ENCODE measurements at regions not wholly inside any gene's neighbourhood (a gene's known extent, or its start where the extent isn't known, plus 50 kb on each side); places are given as distances from the start of the nearest gene placed in this dataset.

DNA sequence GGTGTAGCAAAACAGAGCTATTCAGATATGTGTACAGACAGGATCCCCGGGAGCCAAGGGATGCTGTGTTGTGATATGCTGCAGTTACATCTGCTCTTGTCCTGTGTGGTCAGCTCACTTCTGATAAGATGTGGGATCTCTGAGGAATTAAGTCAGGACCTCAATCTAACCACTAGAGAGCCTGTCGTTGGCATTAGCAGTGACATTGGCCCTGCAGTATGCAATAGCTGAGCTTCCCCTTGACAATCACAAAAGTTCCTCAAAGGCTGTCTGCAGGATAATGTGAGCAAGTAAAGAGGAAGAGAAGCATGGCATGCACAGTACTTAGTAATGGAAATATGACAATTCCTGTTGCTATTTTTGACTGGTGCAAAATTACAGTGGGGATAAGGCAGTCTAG is 203.4 kb upstream of the MIR17HG start:
- H3K36me3 Mint-ChIP-seq, result no peaks in the 10 kb centered on the region
- peaks cover 23% of the 10 kb centered on the region for H3K4me1 Mint-ChIP-seq
- H3K9me3 Mint-ChIP-seq, result no peaks in the 10 kb centered on the region
- TF ChIP-seq HMGA2 (CRISPR knock-in tag; IDR thresholded peaks at IDR 0.05), result no peak
- TF ChIP-seq GABPB1 (CRISPR knock-in tag; IDR thresholded peaks at IDR 0.05), result no peak
- no peak for TF ChIP-seq CREM (CRISPR knock-in tag; IDR thresholded peaks at IDR 0.05)
- TF ChIP-seq RELA (CRISPR knock-in tag; IDR thresholded peaks at IDR 0.05; ENCODE audit: borderline replicate concordance), result no peak
- TF ChIP-seq, protein P1, sequence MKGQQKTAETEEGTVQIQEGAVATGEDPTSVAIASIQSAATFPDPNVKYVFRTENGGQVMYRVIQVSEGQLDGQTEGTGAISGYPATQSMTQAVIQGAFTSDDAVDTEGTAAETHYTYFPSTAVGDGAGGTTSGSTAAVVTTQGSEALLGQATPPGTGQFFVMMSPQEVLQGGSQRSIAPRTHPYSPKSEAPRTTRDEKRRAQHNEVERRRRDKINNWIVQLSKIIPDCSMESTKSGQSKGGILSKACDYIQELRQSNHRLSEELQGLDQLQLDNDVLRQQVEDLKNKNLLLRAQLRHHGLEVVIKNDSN (CRISPR knock-in tag; IDR thresholded peaks at IDR 0.05), result no peak
- no peak for TF ChIP-seq ZNF138 (CRISPR knock-in tag; conservative IDR thresholded peaks at IDR 0.05)
- TF ChIP-seq, protein P2, sequence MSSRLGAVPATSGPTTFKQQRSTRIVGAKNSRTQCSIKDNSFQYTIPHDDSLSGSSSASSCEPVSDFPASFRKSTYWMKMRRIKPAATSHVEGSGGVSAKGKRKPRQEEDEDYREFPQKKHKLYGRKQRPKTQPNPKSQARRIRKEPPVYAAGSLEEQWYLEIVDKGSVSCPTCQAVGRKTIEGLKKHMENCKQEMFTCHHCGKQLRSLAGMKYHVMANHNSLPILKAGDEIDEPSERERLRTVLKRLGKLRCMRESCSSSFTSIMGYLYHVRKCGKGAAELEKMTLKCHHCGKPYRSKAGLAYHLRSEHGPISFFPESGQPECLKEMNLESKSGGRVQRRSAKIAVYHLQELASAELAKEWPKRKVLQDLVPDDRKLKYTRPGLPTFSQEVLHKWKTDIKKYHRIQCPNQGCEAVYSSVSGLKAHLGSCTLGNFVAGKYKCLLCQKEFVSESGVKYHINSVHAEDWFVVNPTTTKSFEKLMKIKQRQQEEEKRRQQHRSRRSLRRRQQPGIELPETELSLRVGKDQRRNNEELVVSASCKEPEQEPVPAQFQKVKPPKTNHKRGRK (CRISPR knock-in tag; IDR thresholded peaks at IDR 0.05; ENCODE audit: borderline replicate concordance), result no peak
- TF ChIP-seq CREB1 (CRISPR knock-in tag; IDR thresholded peaks at IDR 0.05), result no peak
- no peak for TF ChIP-seq EMX1 (CRISPR knock-in tag; IDR thresholded peaks at IDR 0.05)
- H3K27ac Mint-ChIP-seq, result no peak overlapping the region
- ChIA-PET POLR2A (no interaction called here), CTCF (no interaction called here)
- H3K4me3 Mint-ChIP-seq, result no peak overlapping the region
- no peaks in the 10 kb centered on the region for H3K27me3 Mint-ChIP-seq (ENCODE audit: low read depth)
- DNase-seq (ENCODE audit: low spot score) (no peak), ATAC-seq (peak; percentile 66)

DNA sequence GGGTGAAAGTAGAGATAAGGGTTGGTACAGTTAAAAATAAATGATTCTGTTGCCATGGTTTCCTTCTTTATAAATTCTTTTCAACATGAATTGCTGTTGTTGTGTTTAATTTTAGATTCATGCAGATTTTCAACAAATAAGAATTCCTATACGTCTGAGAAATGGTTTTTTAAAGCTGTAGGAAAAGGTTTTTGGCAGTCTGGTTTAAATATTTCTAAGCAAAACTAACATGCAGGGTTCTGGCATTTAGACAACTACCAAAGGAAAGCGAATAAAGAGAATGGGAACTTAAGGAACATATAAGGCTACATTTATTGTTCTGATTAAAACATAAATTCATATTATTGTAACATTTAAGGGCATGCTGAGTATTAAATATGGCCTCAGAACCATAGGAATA is 203.0 kb upstream of the MIR17HG start:
- no peak overlapping the region for H3K4me3 Mint-ChIP-seq
- no peak for ATAC-seq

More for the DNA sequence above, 203.0 kb upstream of the MIR17HG start:
- Mint-ChIP-seq H3K27me3 (ENCODE audit: low read depth) (no peaks in the 10 kb centered on the region), H3K4me1 (peaks cover 18% of the 10 kb centered on the region), H3K27ac (no peak overlapping the region), H3K36me3 (no peaks in the 10 kb centered on the region), H3K9me3 (no peaks in the 10 kb centered on the region)
- ChIA-PET POLR2A (no interaction called here), CTCF (no interaction called here)
- TF ChIP-seq EMX1 (CRISPR knock-in tag; IDR thresholded peaks at IDR 0.05) (no peak), RELA (CRISPR knock-in tag; IDR thresholded peaks at IDR 0.05; ENCODE audit: borderline replicate concordance) (no peak)
- TF ChIP-seq, protein P3, sequence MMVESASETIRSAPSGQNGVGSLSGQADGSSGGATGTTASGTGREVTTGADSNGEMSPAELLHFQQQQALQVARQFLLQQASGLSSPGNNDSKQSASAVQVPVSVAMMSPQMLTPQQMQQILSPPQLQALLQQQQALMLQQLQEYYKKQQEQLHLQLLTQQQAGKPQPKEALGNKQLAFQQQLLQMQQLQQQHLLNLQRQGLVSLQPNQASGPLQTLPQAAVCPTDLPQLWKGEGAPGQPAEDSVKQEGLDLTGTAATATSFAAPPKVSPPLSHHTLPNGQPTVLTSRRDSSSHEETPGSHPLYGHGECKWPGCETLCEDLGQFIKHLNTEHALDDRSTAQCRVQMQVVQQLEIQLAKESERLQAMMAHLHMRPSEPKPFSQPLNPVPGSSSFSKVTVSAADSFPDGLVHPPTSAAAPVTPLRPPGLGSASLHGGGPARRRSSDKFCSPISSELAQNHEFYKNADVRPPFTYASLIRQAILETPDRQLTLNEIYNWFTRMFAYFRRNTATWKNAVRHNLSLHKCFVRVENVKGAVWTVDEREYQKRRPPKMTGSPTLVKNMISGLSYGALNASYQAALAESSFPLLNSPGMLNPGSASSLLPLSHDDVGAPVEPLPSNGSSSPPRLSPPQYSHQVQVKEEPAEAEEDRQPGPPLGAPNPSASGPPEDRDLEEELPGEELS (CRISPR knock-in tag; IDR thresholded peaks at IDR 0.05), result no peak
- TF ChIP-seq, protein P4, sequence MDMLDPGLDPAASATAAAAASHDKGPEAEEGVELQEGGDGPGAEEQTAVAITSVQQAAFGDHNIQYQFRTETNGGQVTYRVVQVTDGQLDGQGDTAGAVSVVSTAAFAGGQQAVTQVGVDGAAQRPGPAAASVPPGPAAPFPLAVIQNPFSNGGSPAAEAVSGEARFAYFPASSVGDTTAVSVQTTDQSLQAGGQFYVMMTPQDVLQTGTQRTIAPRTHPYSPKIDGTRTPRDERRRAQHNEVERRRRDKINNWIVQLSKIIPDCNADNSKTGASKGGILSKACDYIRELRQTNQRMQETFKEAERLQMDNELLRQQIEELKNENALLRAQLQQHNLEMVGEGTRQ (CRISPR knock-in tag; IDR thresholded peaks at IDR 0.05), result no peak
- TF ChIP-seq, protein P5, sequence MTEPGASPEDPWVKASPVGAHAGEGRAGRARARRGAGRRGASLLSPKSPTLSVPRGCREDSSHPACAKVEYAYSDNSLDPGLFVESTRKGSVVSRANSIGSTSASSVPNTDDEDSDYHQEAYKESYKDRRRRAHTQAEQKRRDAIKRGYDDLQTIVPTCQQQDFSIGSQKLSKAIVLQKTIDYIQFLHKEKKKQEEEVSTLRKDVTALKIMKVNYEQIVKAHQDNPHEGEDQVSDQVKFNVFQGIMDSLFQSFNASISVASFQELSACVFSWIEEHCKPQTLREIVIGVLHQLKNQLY (CRISPR knock-in tag; IDR thresholded peaks at IDR 0.05), result no peak
- TF ChIP-seq, protein P6, sequence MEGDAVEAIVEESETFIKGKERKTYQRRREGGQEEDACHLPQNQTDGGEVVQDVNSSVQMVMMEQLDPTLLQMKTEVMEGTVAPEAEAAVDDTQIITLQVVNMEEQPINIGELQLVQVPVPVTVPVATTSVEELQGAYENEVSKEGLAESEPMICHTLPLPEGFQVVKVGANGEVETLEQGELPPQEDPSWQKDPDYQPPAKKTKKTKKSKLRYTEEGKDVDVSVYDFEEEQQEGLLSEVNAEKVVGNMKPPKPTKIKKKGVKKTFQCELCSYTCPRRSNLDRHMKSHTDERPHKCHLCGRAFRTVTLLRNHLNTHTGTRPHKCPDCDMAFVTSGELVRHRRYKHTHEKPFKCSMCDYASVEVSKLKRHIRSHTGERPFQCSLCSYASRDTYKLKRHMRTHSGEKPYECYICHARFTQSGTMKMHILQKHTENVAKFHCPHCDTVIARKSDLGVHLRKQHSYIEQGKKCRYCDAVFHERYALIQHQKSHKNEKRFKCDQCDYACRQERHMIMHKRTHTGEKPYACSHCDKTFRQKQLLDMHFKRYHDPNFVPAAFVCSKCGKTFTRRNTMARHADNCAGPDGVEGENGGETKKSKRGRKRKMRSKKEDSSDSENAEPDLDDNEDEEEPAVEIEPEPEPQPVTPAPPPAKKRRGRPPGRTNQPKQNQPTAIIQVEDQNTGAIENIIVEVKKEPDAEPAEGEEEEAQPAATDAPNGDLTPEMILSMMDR (IDR thresholded peaks at IDR 0.05), result no peak
- no peak for DNase-seq (ENCODE audit: low spot score)
